ENCODE measurements at regions not wholly inside any gene's neighbourhood (a gene's known extent, or its start where the extent isn't known, plus 50 kb on each side); places are given as distances from the start of the nearest gene placed in this dataset.

DNA sequence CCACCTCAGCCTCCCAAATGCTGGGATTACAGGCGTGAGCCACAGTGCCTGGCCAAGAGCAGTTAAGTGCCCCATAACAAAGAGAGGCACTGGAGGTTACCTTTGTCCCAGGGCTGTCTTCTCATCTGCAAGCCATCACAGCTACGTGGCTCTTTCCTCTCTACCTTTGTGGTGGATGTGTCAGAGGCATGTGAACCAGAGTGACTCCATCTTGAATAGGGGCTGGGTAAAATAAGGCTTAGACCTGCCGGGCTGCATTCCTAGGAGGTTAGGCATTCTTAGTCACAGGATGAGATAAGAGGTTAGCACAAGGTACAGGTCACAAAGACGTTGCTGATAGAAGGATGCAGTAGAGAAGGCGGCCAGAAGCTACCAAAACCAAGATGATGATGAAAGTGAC lies 59.4 kb upstream of the POU2F1 start (continued):
- no peak for TF ChIP-seq BCL11A (IDR thresholded peaks at IDR 0.05; ENCODE audit: low read depth in 2 of 2, low read length in 2 of 2)
- TF ChIP-seq TCF12 (IDR thresholded peaks at IDR 0.05; ENCODE audit: low read depth, low read length): no peak
- TF ChIP-seq RXRA (IDR thresholded peaks at IDR 0.05; ENCODE audit: insufficient read depth, low read depth, low read length): no peak
- no peak for TF ChIP-seq SAP30 (IDR thresholded peaks at IDR 0.05; ENCODE audit: insufficient read depth, insufficient replicate concordance, low read length)

Data from H1 (cell line).